SK-N-SH (cell line): ENCODE measurements at regions not wholly inside any gene's neighbourhood (a gene's known extent, or its start where the extent isn't known, plus 50 kb on each side); places are given as distances from the start of the nearest gene placed in this dataset.

Source experiments
- CTCF ChIA-PET: fragments of 300-600, 350-600 bp; formaldehyde crosslinking; extraction: SDS; loops from one replicate; lab custom pipeline; 2021; lab: Yijun Ruan, JAX
- POLR2A ChIA-PET: fragments of 350-600 bp; sonication (Branson Sonifier 250); formaldehyde crosslinking; extraction: SDS; loops from one replicate; lab custom pipeline; 2020; ENCODE audit warnings: antibody characterized with exemption, inconsistent platforms; lab: Yijun Ruan, JAX
- DNase-seq: peaks from one replicate; pipeline ENCODE4 v3.0.0; 2012
- H2AFZ ChIP-seq: fragments of 200-600 bp; sonication (generic); 2 replicates; pipeline ENCODE4 v1.8.1; 2016; ENCODE audit warnings: antibody characterized with exemption, mild to moderate bottlenecking, low read depth
- H3F3A ChIP-seq: fragments of 200-600 bp; sonication (generic); replicated peaks from 2 replicates; pipeline ENCODE3; 2016; ENCODE audit warnings: antibody characterized with exemption, mild to moderate bottlenecking; ENCODE audit not compliant: insufficient read depth
- H3K27ac ChIP-seq, 2 experiments: fragments of 200-500 bp in 1 of 2; fragments of 200-600 bp in 1 of 2; sonication (Bioruptor generic) in 1 of 2; sonication (generic), shearing (Covaris generic) in 1 of 2; 2 replicates each; pipeline versions ENCODE4 v1.5.1 to v1.6.1; 2014 to 2016; ENCODE audit warnings: low read depth in 2 of 2, inconsistent platforms in 1 of 2, low read length in 1 of 2, mild to moderate bottlenecking in 1 of 2, mixed read lengths in 1 of 2
- H3K27me3 ChIP-seq: fragments of 200-600 bp; sonication (generic), shearing (Covaris generic); 2 replicates; pipeline ENCODE4 v1.6.1; 2016; ENCODE audit warnings: mixed run types; ENCODE audit not compliant: insufficient read depth
- H3K36me3 ChIP-seq, 2 experiments: fragments of 200-500 bp in 1 of 2; fragments of 200-600 bp in 1 of 2; sonication (Bioruptor generic) in 1 of 2; sonication (generic) in 1 of 2; replicated peaks in 1 of 2; 2 replicates each; pipeline versions ENCODE3 to v1.5.1; 2014 to 2016; ENCODE audit warnings: low read length in 1 of 2, mild to moderate bottlenecking in 1 of 2; ENCODE audit not compliant: insufficient read depth in 2 of 2, control insufficient read depth in 1 of 2
- H3K4me1 ChIP-seq, 2 experiments: fragments of 200-500 bp in 1 of 2; fragments of 200-600 bp in 1 of 2; sonication (Bioruptor generic) in 1 of 2; sonication (generic), shearing (Covaris generic) in 1 of 2; 2 replicates each; pipeline versions ENCODE4 v1.5.1 to v1.6.1; 2014 to 2016; ENCODE audit warnings: low read depth in 1 of 2, low read length in 1 of 2, mixed run types in 1 of 2; ENCODE audit not compliant: insufficient read depth in 2 of 2, control insufficient read depth in 1 of 2
- H3K4me2 ChIP-seq: fragments of 200-600 bp; sonication (generic), shearing (Covaris generic); 2 replicates; pipeline ENCODE4 v1.6.1; 2017; ENCODE audit warnings: mixed run types
- H3K4me3 ChIP-seq, 2 experiments: fragments of 200-500 bp in 1 of 2; fragments of 200-600 bp in 1 of 2; sonication (Bioruptor generic) in 1 of 2; sonication (generic), shearing (Covaris generic) in 1 of 2; 2 replicates each; pipeline versions ENCODE4 v1.5.1 to v1.8.1; 2014 to 2016; ENCODE audit warnings: low read depth in 2 of 2, inconsistent platforms in 1 of 2, low read length in 1 of 2, mild to moderate bottlenecking in 1 of 2, mixed read lengths in 1 of 2, moderate library complexity in 1 of 2
- H3K79me2 ChIP-seq: fragments of 200-600 bp; sonication (generic); 2 replicates; pipeline ENCODE4 v1.8.1; 2017; ENCODE audit warnings: mild to moderate bottlenecking; ENCODE audit not compliant: insufficient read depth
- H3K9ac ChIP-seq: fragments of 200-600 bp; sonication (generic); 2 replicates; pipeline ENCODE4 v1.6.1; 2017; ENCODE audit warnings: mixed run types
- H3K9me2 ChIP-seq: fragments of 200-600 bp; sonication (generic); 2 replicates; pipeline ENCODE4 v1.6.1; 2017; ENCODE audit warnings: mixed run types
- H3K9me3 ChIP-seq: fragments of 200-600 bp; sonication (generic); 2 replicates; pipeline ENCODE4 v1.6.1; 2017; ENCODE audit warnings: mixed run types, mild to moderate bottlenecking, moderate library complexity
- H4K20me1 ChIP-seq: fragments of 200-600 bp; sonication (generic); 2 replicates; pipeline ENCODE4 v1.6.1; 2017; ENCODE audit warnings: mild to moderate bottlenecking, mixed run types; ENCODE audit not compliant: insufficient read depth
- CHD2 ChIP-seq: fragments of 150-350 bp; IDR thresholded peaks from 2 replicates; pipeline ENCODE4 v1.6.1; 2018; ENCODE audit warnings: low read length; ENCODE audit not compliant: partially characterized antibody
- EZH2phosphoT487 ChIP-seq: fragments of 200-600 bp; sonication (generic); IDR thresholded peaks from 2 replicates; pipeline ENCODE4 v1.6.1; 2017; ENCODE audit warnings: low read depth, mixed run types, mild to moderate bottlenecking, antibody characterized with exemption, moderate library complexity, borderline replicate concordance
- FOSL2 ChIP-seq: IDR thresholded peaks from 2 replicates; pipeline ENCODE4 v1.4.0; 2012; ENCODE audit warnings: low read depth, mild to moderate bottlenecking, moderate library complexity, borderline replicate concordance
- GABPA ChIP-seq: IDR thresholded peaks from 2 replicates; pipeline ENCODE4 v1.4.0; 2012; ENCODE audit warnings: low read depth, mild to moderate bottlenecking
- GATA2 ChIP-seq: sonication (generic); formaldehyde crosslinking; IDR thresholded peaks from 2 replicates; pipeline ENCODE4 v1.5.0; 2020; ENCODE audit warnings: mild to moderate bottlenecking, missing genetic modification reagents
- MAX ChIP-seq: IDR thresholded peaks from 2 replicates; pipeline ENCODE4 v1.4.0; 2012; ENCODE audit warnings: low read depth
- NFIC ChIP-seq: IDR thresholded peaks from 2 replicates; pipeline ENCODE4 v1.4.0; 2012; ENCODE audit warnings: borderline replicate concordance
- NRF1 ChIP-seq: IDR thresholded peaks from 2 replicates; pipeline ENCODE4 v1.6.1; 2012; ENCODE audit warnings: low read depth, mild to moderate bottlenecking, low read length
- RAD21 ChIP-seq: IDR thresholded peaks from 2 replicates; pipeline ENCODE4 v1.6.1; 2012; ENCODE audit warnings: mild to moderate bottlenecking, low read length
- REST ChIP-seq: IDR thresholded peaks from 2 replicates; pipeline ENCODE4 v1.6.1; 2012; ENCODE audit warnings: mild to moderate bottlenecking, low read depth, low read length, moderate library complexity
- RXRA ChIP-seq: IDR thresholded peaks from 2 replicates; pipeline ENCODE4 v1.4.0; 2012; ENCODE audit warnings: low read depth, mild to moderate bottlenecking, borderline replicate concordance
- SMC3 ChIP-seq: IDR thresholded peaks from 2 replicates; pipeline ENCODE4 v1.6.1; 2012; ENCODE audit warnings: low read depth, low read length, improper control_type of control experiment
- TCF12 ChIP-seq: IDR thresholded peaks from 2 replicates; pipeline ENCODE4 v1.4.0; 2012
- TEAD4 ChIP-seq: IDR thresholded peaks from 2 replicates; pipeline ENCODE4 v1.4.0; 2012; ENCODE audit warnings: mild to moderate bottlenecking, borderline replicate concordance; ENCODE audit not compliant: insufficient read depth
- USF1 ChIP-seq: IDR thresholded peaks from 2 replicates; pipeline ENCODE4 v1.4.0; 2012; ENCODE audit warnings: low read depth, borderline replicate concordance
- USF2 ChIP-seq: fragments of 150-350 bp; IDR thresholded peaks from 2 replicates; pipeline ENCODE4 v1.6.1; 2017; ENCODE audit warnings: antibody characterized with exemption, low read length, low read depth, borderline replicate concordance
- WGBS: methylation state at CpG from one replicate; pipeline ENCODE4 v1.1.6; 2017; ENCODE audit warnings: low lambda C conversion rate; 5-methylcytosine and 5-hydroxymethylcytosine counted together
- TF ChIP-seq, protein P1 (sequence below): fragments of 200-600 bp; sonication (generic); IDR thresholded peaks from 2 replicates; pipeline ENCODE4 v1.6.1; 2017; ENCODE audit warnings: antibody characterized with exemption, mild to moderate bottlenecking, moderate library complexity

DNA sequence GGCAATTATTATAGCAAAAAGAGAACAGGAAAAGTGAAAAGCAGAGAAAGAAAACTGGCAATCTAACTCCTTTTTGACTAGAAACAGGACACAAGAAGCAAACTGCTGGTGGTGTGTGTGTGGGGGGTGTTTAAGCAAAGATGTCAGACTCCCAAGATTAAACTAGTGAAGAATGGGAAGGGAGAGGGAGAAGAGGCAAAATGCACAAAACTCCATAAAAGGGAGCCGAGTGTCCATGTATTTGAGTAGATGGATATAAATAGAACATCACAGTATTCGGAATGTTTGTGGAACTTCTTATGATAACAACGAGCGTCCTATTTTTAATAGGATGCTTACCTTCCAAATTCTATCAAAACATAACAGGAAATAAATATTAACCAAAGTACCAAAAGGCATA is 179.8 kb upstream of the TRIB2 start:
- Histone ChIP-seq H2AFZ (no peak overlapping the region), H3K36me3 (no peaks in the 10 kb centered on the region), H3K9me3 (no peaks in the 10 kb centered on the region), H3K27me3 (no peaks in the 10 kb centered on the region)
- POLR2A ChIA-PET = no interaction called here
- TF ChIP-seq EZH2phosphoT487 (no peak), USF2 (no peak), RAD21 (no peak), RXRA (no peak), NRF1 (no peak), TEAD4 (no peak), TCF12 (no peak), GATA2 (CRISPR knock-in tag) (no peak), NFIC (no peak), SMC3 (no peak), MAX (no peak), REST (no peak), GABPA (no peak), USF1 (no peak), CHD2 (no peak), FOSL2 (no peak)
- TF ChIP-seq, protein P1, sequence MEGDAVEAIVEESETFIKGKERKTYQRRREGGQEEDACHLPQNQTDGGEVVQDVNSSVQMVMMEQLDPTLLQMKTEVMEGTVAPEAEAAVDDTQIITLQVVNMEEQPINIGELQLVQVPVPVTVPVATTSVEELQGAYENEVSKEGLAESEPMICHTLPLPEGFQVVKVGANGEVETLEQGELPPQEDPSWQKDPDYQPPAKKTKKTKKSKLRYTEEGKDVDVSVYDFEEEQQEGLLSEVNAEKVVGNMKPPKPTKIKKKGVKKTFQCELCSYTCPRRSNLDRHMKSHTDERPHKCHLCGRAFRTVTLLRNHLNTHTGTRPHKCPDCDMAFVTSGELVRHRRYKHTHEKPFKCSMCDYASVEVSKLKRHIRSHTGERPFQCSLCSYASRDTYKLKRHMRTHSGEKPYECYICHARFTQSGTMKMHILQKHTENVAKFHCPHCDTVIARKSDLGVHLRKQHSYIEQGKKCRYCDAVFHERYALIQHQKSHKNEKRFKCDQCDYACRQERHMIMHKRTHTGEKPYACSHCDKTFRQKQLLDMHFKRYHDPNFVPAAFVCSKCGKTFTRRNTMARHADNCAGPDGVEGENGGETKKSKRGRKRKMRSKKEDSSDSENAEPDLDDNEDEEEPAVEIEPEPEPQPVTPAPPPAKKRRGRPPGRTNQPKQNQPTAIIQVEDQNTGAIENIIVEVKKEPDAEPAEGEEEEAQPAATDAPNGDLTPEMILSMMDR = no peak
- TF ChIP-seq, all 33 proteins: peak for 0
- Histone ChIP-seq H3K4me1 (peaks cover 2 to 29% of the 10 kb centered on the region in 2 experiments; a peak in 2 of 4 replicates), H3K9ac (no peak overlapping the region), H3K4me3 (no peak overlapping the region), H3K27ac (peak overlapping the region in 1 of 2 experiments; percentile 13; a peak in 1 of 4 replicates), H3F3A (peaks cover 34% of the 10 kb centered on the region), H3K9me2 (no peaks in the 10 kb centered on the region), H3K4me2 (no peak overlapping the region), H3K79me2 (no peaks in the 10 kb centered on the region), H4K20me1 (no peaks in the 10 kb centered on the region)
- CTCF ChIA-PET = interaction anchor here (0.6 kb wide), 1 partner anchor 849 kb away, joined by 3 read pairs; no protein-coding TSS in a partner anchor
- WGBS = 85% methylated on average over 4 of the region's 4 CpGs
- DNase-seq = no peak
